IMR-90 (cell line): ENCODE measurements at regions not wholly inside any gene's neighbourhood (a gene's known extent, or its start where the extent isn't known, plus 50 kb on each side); places are given as distances from the start of the nearest gene placed in this dataset.

Source experiments
- ATAC-seq: fragments of 200-7000 bp; cut with Tn5 transposase; 2 replicates; pipeline ENCODE4 v1.9.1; 2020; ENCODE audit warnings: low read depth, mild to moderate bottlenecking, moderate library complexity
- BruUV-seq: library from RNA; stranded (reverse); fragments of 400-500 nt; replicated peaks from 2 replicates; lab custom pipeline; 2021; lab: Mats Ljungman, UMichigan
- CTCF ChIA-PET: fragments of 300-600 bp; formaldehyde crosslinking; extraction: SDS; loops from one replicate; lab custom pipeline; 2021; ENCODE audit warnings: antibody characterized with exemption; lab: Yijun Ruan, JAX
- POLR2A ChIA-PET: fragments of 300-600 bp; sonication (Branson Sonifier 250); formaldehyde crosslinking; loops from one replicate; lab custom pipeline; 2022; ENCODE audit warnings: antibody characterized with exemption; ENCODE audit not compliant: unreplicated experiment; lab: Charles Lee
- DNase-seq: peaks from one replicate; pipeline ENCODE4 v3.0.0; 2013
- H2AFZ ChIP-seq: replicated peaks from 2 replicates; pipeline ENCODE3; 2013; ENCODE audit warnings: low read length, mild to moderate bottlenecking; ENCODE audit not compliant: poor library complexity
- H2AK5ac ChIP-seq: 2 replicates; pipeline ENCODE4 v1.6.1; 2013; ENCODE audit warnings: low read depth, low read length, inconsistent platforms
- H2AK9ac ChIP-seq: replicated peaks from 2 replicates; pipeline ENCODE3; 2013; ENCODE audit warnings: mild to moderate bottlenecking, low read depth, low read length, moderate library complexity; ENCODE audit not compliant: poor library complexity
- H2BK120ac ChIP-seq: 2 replicates; pipeline ENCODE4 v1.6.1; 2013; ENCODE audit warnings: low read depth, low read length, inconsistent platforms
- H2BK15ac ChIP-seq: 3 replicates; pipeline ENCODE4 v1.6.1; 2013; ENCODE audit warnings: low read depth, low read length, inconsistent platforms
- H2BK20ac ChIP-seq: 2 replicates; pipeline ENCODE4 v1.6.1; 2013; ENCODE audit warnings: low read depth, mild to moderate bottlenecking, inconsistent platforms, low read length, moderate library complexity
- H2BK5ac ChIP-seq: 2 replicates; pipeline ENCODE4 v1.6.1; 2013; ENCODE audit warnings: mild to moderate bottlenecking, low read depth, low read length, inconsistent platforms; ENCODE audit not compliant: poor library complexity, severe bottlenecking
- H3K14ac ChIP-seq: replicated peaks from 2 replicates; pipeline ENCODE4 v1.6.1; 2013; ENCODE audit warnings: low read depth, low read length, inconsistent platforms
- H3K18ac ChIP-seq: 2 replicates; pipeline ENCODE4 v1.6.1; 2013; ENCODE audit warnings: low read depth, low read length, control low read depth
- H3K23ac ChIP-seq: 2 replicates; pipeline ENCODE4 v1.6.1; 2013; ENCODE audit warnings: low read depth, low read length, inconsistent platforms
- H3K27ac ChIP-seq: 2 replicates; pipeline ENCODE4 v1.5.1; 2013; ENCODE audit warnings: mild to moderate bottlenecking, control low read depth, low read length; ENCODE audit not compliant: insufficient read depth
- H3K27me3 ChIP-seq: 2 replicates; pipeline ENCODE4 v1.6.1; 2013; ENCODE audit warnings: low read length; ENCODE audit not compliant: control insufficient read depth, insufficient read depth
- H3K36me3 ChIP-seq: 2 replicates; pipeline ENCODE4 v1.6.1; 2013; ENCODE audit warnings: low read length, mixed read lengths; ENCODE audit not compliant: control insufficient read depth, insufficient read depth
- H3K4ac ChIP-seq: 2 replicates; pipeline ENCODE4 v1.6.1; 2013; ENCODE audit warnings: low read depth, low read length, inconsistent platforms
- H3K4me1 ChIP-seq: 2 replicates; pipeline ENCODE4 v1.6.1; 2013; ENCODE audit warnings: low read length, mixed read lengths; ENCODE audit not compliant: control insufficient read depth, insufficient read depth
- H3K4me2 ChIP-seq: 2 replicates; pipeline ENCODE4 v1.6.1; 2013; ENCODE audit warnings: low read depth, mild to moderate bottlenecking, control low read depth, low read length, moderate library complexity
- H3K4me3 ChIP-seq: 2 replicates; pipeline ENCODE4 v1.5.1; 2013; ENCODE audit warnings: low read depth, mild to moderate bottlenecking, control low read depth, low read length, moderate library complexity; ENCODE audit not compliant: insufficient read depth
- H3K56ac ChIP-seq: 2 replicates; pipeline ENCODE4 v1.6.1; 2013; ENCODE audit warnings: low read length, inconsistent platforms; ENCODE audit not compliant: insufficient read depth; ENCODE audit errors: extremely low read depth
- H3K79me1 ChIP-seq, 2 experiments: 2 replicates each; pipeline ENCODE4 v1.6.1; 2013; ENCODE audit warnings: low read length in 2 of 2, inconsistent platforms in 1 of 2, low read depth in 1 of 2
- H3K9ac ChIP-seq: 2 replicates; pipeline ENCODE4 v1.6.1; 2013; ENCODE audit warnings: low read depth, low read length, control low read depth
- H3K9me1 ChIP-seq: 2 replicates; pipeline ENCODE4 v1.6.1; 2013; ENCODE audit warnings: low read length, inconsistent platforms; ENCODE audit not compliant: insufficient read depth
- H3K9me3 ChIP-seq: 2 replicates; pipeline ENCODE4 v1.6.1; 2013; ENCODE audit warnings: low read length; ENCODE audit not compliant: control insufficient read depth, insufficient read depth
- H4K20me1 ChIP-seq: 2 replicates; pipeline ENCODE4 v1.6.1; 2013; ENCODE audit warnings: low read length, inconsistent platforms; ENCODE audit not compliant: insufficient read depth
- H4K5ac ChIP-seq: 2 replicates; pipeline ENCODE4 v1.6.1; 2013; ENCODE audit warnings: mild to moderate bottlenecking, low read depth, low read length, control low read depth
- H4K8ac ChIP-seq, 2 experiments: 2 replicates each; pipeline ENCODE4 v1.6.1; 2013; ENCODE audit warnings: low read depth in 2 of 2, low read length in 2 of 2, control low read depth in 1 of 2, inconsistent platforms in 1 of 2
- H4K91ac ChIP-seq: 2 replicates; pipeline ENCODE4 v1.6.1; 2013; ENCODE audit warnings: low read depth, low read length, inconsistent platforms; ENCODE audit not compliant: insufficient read depth
- BHLHE40 ChIP-seq: fragments of 150-350 bp; IDR thresholded peaks from 2 replicates; pipeline ENCODE4 v1.6.1; 2016; ENCODE audit warnings: mild to moderate bottlenecking, low read depth, low read length
- CEBPB ChIP-seq: IDR thresholded peaks from 2 replicates; pipeline ENCODE4 v1.6.1; 2012; ENCODE audit warnings: low read depth, low read length, improper control_type of control experiment
- CHD1 ChIP-seq: IDR thresholded peaks from 2 replicates; pipeline ENCODE4 v1.6.1; 2012; ENCODE audit warnings: low read depth, low read length, improper control_type of control experiment
- FOS ChIP-seq: fragments of 150-350 bp; IDR thresholded peaks from 2 replicates; pipeline ENCODE4 v1.6.1; 2016; ENCODE audit warnings: low read depth, low read length
- MAFK ChIP-seq: IDR thresholded peaks from 2 replicates; pipeline ENCODE4 v1.6.1; 2012; ENCODE audit warnings: low read depth, low read length, improper control_type of control experiment
- MAZ ChIP-seq: IDR thresholded peaks from 2 replicates; pipeline ENCODE4 v1.6.1; 2012; ENCODE audit warnings: low read depth, mild to moderate bottlenecking, low read length, improper control_type of control experiment, moderate library complexity, borderline replicate concordance
- MXI1 ChIP-seq: IDR thresholded peaks from 2 replicates; pipeline ENCODE4 v1.6.1; 2012; ENCODE audit warnings: low read depth, mild to moderate bottlenecking, low read length, moderate library complexity, borderline replicate concordance
- NFE2L2 ChIP-seq: fragments of 150-350 bp; IDR thresholded peaks from 2 replicates; pipeline ENCODE4 v1.6.1; 2016; ENCODE audit warnings: low read depth, mild to moderate bottlenecking, low read length
- POLR2A ChIP-seq: IDR thresholded peaks from 2 replicates; pipeline ENCODE4 v1.6.1; 2012; ENCODE audit warnings: mild to moderate bottlenecking, low read depth, low read length
- RAD21 ChIP-seq: IDR thresholded peaks from 2 replicates; pipeline ENCODE4 v1.6.1; 2012; ENCODE audit warnings: low read length, improper control_type of control experiment
- RCOR1 ChIP-seq: IDR thresholded peaks from 2 replicates; pipeline ENCODE4 v1.6.1; 2012; ENCODE audit warnings: mild to moderate bottlenecking, low read length, improper control_type of control experiment; ENCODE audit not compliant: insufficient replicate concordance
- RFX5 ChIP-seq: IDR thresholded peaks from 2 replicates; pipeline ENCODE4 v1.8.0; 2012; ENCODE audit warnings: low read depth, mild to moderate bottlenecking, low read length, moderate library complexity
- SMC3 ChIP-seq: fragments of 150-350 bp; IDR thresholded peaks from 2 replicates; pipeline ENCODE4 v1.6.1; 2016; ENCODE audit warnings: low read depth, mild to moderate bottlenecking, antibody characterized with exemption, low read length, moderate library complexity
- WGBS, 2 experiments: methylation state at CpG; one replicate each; pipeline versions ENCODE4 v1.1.5 to v1.1.7; 2013; ENCODE audit warnings: missing lambda C conversion rate in 2 of 2; ENCODE audit not compliant: insufficient read length in 1 of 2; ENCODE audit errors: extremely low coverage in 2 of 2; 5-methylcytosine and 5-hydroxymethylcytosine counted together
- dilution Hi-C: fragments of 300-500 bp; cut with HindIII; formaldehyde crosslinking; loops from one replicate; pipeline ENCODE4 v1.14.3; 2018; ENCODE audit warnings: low sequenced_read_pairs; ENCODE audit not compliant: unreplicated experiment
- in situ Hi-C: fragments of 300-500 bp; cut with MboI; formaldehyde crosslinking; loops from 3 replicates; pipeline ENCODE4 v1.14.3; 2019; ENCODE audit warnings: low sequenced_read_pairs, inconsistent platforms, mixed read lengths
- intact Hi-C: fragments of 100-400 bp; cut with micrococcal nuclease; formaldehyde crosslinking; loops from 2 replicates; pipeline ENCODE4 v1.10.0; 2022
- TF ChIP-seq, protein P1 (sequence below): conservative IDR thresholded peaks from 2 replicates; pipeline ENCODE4 v1.5.1; 2012; ENCODE audit warnings: mild to moderate bottlenecking, low read depth, low read length, improper control_type of control experiment
- TF ChIP-seq, protein P2 (sequence below): fragments of 150-350 bp; IDR thresholded peaks from 2 replicates; pipeline ENCODE4 v1.6.1; 2017; ENCODE audit warnings: mild to moderate bottlenecking, antibody characterized with exemption, low read length, low read depth
- TF ChIP-seq, protein P3 (sequence below): fragments of 150-350 bp; IDR thresholded peaks from 2 replicates; pipeline ENCODE4 v1.6.1; 2016; ENCODE audit warnings: low read depth, mild to moderate bottlenecking, low read length, moderate library complexity, borderline replicate concordance

DNA sequence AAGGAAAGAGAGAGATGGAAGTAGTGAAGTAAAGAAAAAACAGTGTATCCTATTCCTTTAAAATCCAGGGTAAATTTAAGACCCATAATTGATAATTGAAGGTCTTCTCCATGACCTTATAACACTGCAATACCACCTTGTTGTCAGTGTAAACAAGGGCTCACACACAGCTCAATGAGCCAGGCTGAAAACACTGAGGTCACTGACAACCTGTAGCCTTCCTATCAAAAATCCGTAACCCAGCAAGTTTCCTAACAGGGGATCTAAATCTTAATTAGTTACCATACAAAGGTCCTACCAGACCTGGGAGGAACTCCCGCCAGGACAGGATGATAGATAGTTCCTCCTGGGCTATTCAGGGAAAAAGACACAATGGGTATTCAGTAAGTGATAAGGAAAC is 1677.1 kb downstream of the OLFM4 start:
- Histone ChIP-seq H3K27ac (no peak overlapping the region), H3K56ac (no peak overlapping the region), H3K4me2 (no peak overlapping the region), H3K27me3 (no peaks in the 10 kb centered on the region), H4K91ac (no peak overlapping the region), H3K18ac (no peak overlapping the region), H2AFZ (no peak overlapping the region), H4K5ac (no peak overlapping the region), H3K9me3 (peaks cover 15% of the 10 kb centered on the region; the same call in 1 of the 2 replicates), H2BK120ac (no peak overlapping the region), H3K4me1 (no peaks in the 10 kb centered on the region), H2BK15ac (no peak overlapping the region), H2AK5ac (no peak overlapping the region), H3K4ac (no peak overlapping the region), H4K8ac (no peak overlapping the region), H3K9ac (no peak overlapping the region), H3K23ac (no peak overlapping the region), H3K14ac (no peak overlapping the region), H3K36me3 (no peaks in the 10 kb centered on the region), H4K20me1 (no peaks in the 10 kb centered on the region), H2BK20ac (no peak overlapping the region), H3K4me3 (no peak overlapping the region), H2BK5ac (no peak overlapping the region), H3K9me1 (no peaks in the 10 kb centered on the region), H3K79me1 (no peaks in the 10 kb centered on the region), H2AK9ac (no peak overlapping the region)
- dilution Hi-C loops (no loop called here), intact Hi-C loops (no loop called here), in situ Hi-C loops (no loop called here)
- DNase-seq, result no peak
- ChIA-PET CTCF (no interaction called here), POLR2A (no interaction called here)
- no TSS peak for BruUV-seq
- ATAC-seq, result no peak
- no CpG with 5 or more reads among the region's 2 CpGs for WGBS, 2 experiments
- TF ChIP-seq, protein P1, sequence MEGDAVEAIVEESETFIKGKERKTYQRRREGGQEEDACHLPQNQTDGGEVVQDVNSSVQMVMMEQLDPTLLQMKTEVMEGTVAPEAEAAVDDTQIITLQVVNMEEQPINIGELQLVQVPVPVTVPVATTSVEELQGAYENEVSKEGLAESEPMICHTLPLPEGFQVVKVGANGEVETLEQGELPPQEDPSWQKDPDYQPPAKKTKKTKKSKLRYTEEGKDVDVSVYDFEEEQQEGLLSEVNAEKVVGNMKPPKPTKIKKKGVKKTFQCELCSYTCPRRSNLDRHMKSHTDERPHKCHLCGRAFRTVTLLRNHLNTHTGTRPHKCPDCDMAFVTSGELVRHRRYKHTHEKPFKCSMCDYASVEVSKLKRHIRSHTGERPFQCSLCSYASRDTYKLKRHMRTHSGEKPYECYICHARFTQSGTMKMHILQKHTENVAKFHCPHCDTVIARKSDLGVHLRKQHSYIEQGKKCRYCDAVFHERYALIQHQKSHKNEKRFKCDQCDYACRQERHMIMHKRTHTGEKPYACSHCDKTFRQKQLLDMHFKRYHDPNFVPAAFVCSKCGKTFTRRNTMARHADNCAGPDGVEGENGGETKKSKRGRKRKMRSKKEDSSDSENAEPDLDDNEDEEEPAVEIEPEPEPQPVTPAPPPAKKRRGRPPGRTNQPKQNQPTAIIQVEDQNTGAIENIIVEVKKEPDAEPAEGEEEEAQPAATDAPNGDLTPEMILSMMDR, result no peak
- TF ChIP-seq RAD21, result no peak
- no peak for TF ChIP-seq POLR2A
- TF ChIP-seq, protein P2, sequence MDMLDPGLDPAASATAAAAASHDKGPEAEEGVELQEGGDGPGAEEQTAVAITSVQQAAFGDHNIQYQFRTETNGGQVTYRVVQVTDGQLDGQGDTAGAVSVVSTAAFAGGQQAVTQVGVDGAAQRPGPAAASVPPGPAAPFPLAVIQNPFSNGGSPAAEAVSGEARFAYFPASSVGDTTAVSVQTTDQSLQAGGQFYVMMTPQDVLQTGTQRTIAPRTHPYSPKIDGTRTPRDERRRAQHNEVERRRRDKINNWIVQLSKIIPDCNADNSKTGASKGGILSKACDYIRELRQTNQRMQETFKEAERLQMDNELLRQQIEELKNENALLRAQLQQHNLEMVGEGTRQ, result no peak
- TF ChIP-seq MAZ, result no peak
- no peak for TF ChIP-seq SMC3
- TF ChIP-seq BHLHE40, result no peak
- no peak for TF ChIP-seq CHD1
- no peak for TF ChIP-seq FOS
- TF ChIP-seq, protein P3, sequence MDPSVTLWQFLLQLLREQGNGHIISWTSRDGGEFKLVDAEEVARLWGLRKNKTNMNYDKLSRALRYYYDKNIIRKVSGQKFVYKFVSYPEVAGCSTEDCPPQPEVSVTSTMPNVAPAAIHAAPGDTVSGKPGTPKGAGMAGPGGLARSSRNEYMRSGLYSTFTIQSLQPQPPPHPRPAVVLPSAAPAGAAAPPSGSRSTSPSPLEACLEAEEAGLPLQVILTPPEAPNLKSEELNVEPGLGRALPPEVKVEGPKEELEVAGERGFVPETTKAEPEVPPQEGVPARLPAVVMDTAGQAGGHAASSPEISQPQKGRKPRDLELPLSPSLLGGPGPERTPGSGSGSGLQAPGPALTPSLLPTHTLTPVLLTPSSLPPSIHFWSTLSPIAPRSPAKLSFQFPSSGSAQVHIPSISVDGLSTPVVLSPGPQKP, result no peak
- TF ChIP-seq RCOR1, result no peak
- no peak for TF ChIP-seq RFX5
- TF ChIP-seq CEBPB, result no peak
- TF ChIP-seq MAFK, result no peak
- no peak for TF ChIP-seq MXI1
- TF ChIP-seq NFE2L2, result no peak
